ENCODE measurements at regions not wholly inside any gene's neighbourhood (a gene's known extent, or its start where the extent isn't known, plus 50 kb on each side); places are given as distances from the start of the nearest gene placed in this dataset.

DNA sequence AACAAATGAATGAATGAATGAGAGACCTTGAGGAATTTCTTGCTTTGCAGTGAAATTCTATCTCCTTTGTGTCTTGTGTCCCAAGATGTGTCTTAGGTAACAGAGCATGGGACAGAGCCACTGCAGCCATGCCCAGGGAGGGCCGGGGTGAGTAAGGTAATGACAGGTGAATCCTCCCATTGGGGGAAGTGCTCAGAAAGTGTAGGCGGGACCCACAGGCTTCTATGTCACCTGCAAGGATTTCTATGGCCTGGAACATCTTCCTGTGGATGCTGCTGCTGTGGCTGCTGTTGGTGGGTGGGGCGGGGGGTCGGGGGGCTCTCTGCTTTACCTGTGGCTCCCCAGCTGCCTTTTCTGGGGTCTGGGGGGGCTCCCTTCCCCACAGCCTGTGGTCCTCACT, 133.6 kb upstream of the IER5L start:
- DNase-seq: peak; percentile 8
- no peak for TF ChIP-seq CTCF (IDR thresholded peaks at IDR 0.05 in 8 of 11, conservative IDR thresholded peaks at IDR 0.05 in 3 of 11)
- no peak for TF ChIP-seq POLR2A (IDR thresholded peaks at IDR 0.05)
- no peak for TF ChIP-seq POLR2AphosphoS5 (IDR thresholded peaks at IDR 0.05)
- intact Hi-C loops (cut with DNase I; ENCODE audit: low total_unique reads): no loop called here
- H3K4me1 ChIP-seq: peaks cover 0 to 12% (median 0%) of the 10 kb centered on the region in 6 donors
- no peaks in the 10 kb centered on the region for H3K9me3 ChIP-seq
- no peaks in the 10 kb centered on the region for H3K27me3 ChIP-seq (replicated peaks in 1 of 7)
- WGBS, 5 donors: 57 to 86% (median 77%) methylated on average over 3 to 4 of the region's 4 CpGs
- no peak overlapping the region for H3K27ac ChIP-seq
- no peaks in the 10 kb centered on the region for H3K36me3 ChIP-seq
- no peak overlapping the region for H3K4me3 ChIP-seq

- TF ChIP-seq POLR2A (IDR thresholded peaks at IDR 0.05): no peak
- TF ChIP-seq CTCF (IDR thresholded peaks at IDR 0.05 in 8 of 11, conservative IDR thresholded peaks at IDR 0.05 in 3 of 11): no peak
- TF ChIP-seq POLR2AphosphoS5 (IDR thresholded peaks at IDR 0.05): no peak
- no peaks in the 10 kb centered on the region for H3K9me3 ChIP-seq
- peaks cover 0 to 8% (median 0%) of the 10 kb centered on the region in 6 donors for H3K4me1 ChIP-seq
- no peak overlapping the region for H3K4me3 ChIP-seq
- intact Hi-C loops (cut with DNase I; ENCODE audit: low total_unique reads): no loop called here
- WGBS, 5 donors: 76 to 94% (median 81%) methylated on average over 7 of the region's 7 CpGs
- DNase-seq: peak; percentile 6
- no peak overlapping the region for H3K27ac ChIP-seq
- no peaks in the 10 kb centered on the region for H3K27me3 ChIP-seq (replicated peaks in 1 of 7)
- no peaks in the 10 kb centered on the region for H3K36me3 ChIP-seq
Measured at GRCh38 chr9:129310666-129311350, 132.7 kb upstream of the IER5L start.

- Histone ChIP-seq H3K27ac (no peak overlapping the region), H3K36me3 (no peaks in the 10 kb centered on the region), H3K4me3 (no peak overlapping the region), H3K4me1 (no peaks in the 10 kb centered on the region), H3K9me3 (no peaks in the 10 kb centered on the region), H3K27me3 (replicated peaks in 1 of 7) (no peaks in the 10 kb centered on the region)
- intact Hi-C loops (cut with DNase I; ENCODE audit: low total_unique reads): no loop called here
- DNase-seq: no peak
- TF ChIP-seq POLR2AphosphoS5 (IDR thresholded peaks at IDR 0.05): no peak
- no peak for TF ChIP-seq POLR2A (IDR thresholded peaks at IDR 0.05)
- TF ChIP-seq CTCF (IDR thresholded peaks at IDR 0.05 in 8 of 11, conservative IDR thresholded peaks at IDR 0.05 in 3 of 11): no peak
- 92 to 97% (median 95%) methylated on average over 5 of the region's 5 CpGs for WGBS, 5 donors
Measured at GRCh38 chr9:129309906-129310305, 131.8 kb upstream of the IER5L start.

- Histone ChIP-seq H3K4me1 (no peaks in the 10 kb centered on the region), H3K27me3 (replicated peaks in 1 of 7) (no peaks in the 10 kb centered on the region), H3K9me3 (no peaks in the 10 kb centered on the region), H3K4me3 (no peak overlapping the region), H3K27ac (no peak overlapping the region), H3K36me3 (no peaks in the 10 kb centered on the region)
- DNase-seq: peak; percentile 31
- TF ChIP-seq POLR2A (IDR thresholded peaks at IDR 0.05) (no peak), POLR2AphosphoS5 (IDR thresholded peaks at IDR 0.05) (no peak), CTCF (IDR thresholded peaks at IDR 0.05 in 8 of 11, conservative IDR thresholded peaks at IDR 0.05 in 3 of 11) (no peak)
- intact Hi-C loops (cut with DNase I; ENCODE audit: low total_unique reads): no loop called here
- 73 to 97% (median 91%) methylated on average over 4 to 8 of the region's 8 CpGs for WGBS, 5 donors
Measured at GRCh38 chr9:129309041-129309430, 131.0 kb upstream of the IER5L start.
